ENCODE measurements at regions not wholly inside any gene's neighbourhood (a gene's known extent, or its start where the extent isn't known, plus 50 kb on each side); places are given as distances from the start of the nearest gene placed in this dataset.

DNA sequence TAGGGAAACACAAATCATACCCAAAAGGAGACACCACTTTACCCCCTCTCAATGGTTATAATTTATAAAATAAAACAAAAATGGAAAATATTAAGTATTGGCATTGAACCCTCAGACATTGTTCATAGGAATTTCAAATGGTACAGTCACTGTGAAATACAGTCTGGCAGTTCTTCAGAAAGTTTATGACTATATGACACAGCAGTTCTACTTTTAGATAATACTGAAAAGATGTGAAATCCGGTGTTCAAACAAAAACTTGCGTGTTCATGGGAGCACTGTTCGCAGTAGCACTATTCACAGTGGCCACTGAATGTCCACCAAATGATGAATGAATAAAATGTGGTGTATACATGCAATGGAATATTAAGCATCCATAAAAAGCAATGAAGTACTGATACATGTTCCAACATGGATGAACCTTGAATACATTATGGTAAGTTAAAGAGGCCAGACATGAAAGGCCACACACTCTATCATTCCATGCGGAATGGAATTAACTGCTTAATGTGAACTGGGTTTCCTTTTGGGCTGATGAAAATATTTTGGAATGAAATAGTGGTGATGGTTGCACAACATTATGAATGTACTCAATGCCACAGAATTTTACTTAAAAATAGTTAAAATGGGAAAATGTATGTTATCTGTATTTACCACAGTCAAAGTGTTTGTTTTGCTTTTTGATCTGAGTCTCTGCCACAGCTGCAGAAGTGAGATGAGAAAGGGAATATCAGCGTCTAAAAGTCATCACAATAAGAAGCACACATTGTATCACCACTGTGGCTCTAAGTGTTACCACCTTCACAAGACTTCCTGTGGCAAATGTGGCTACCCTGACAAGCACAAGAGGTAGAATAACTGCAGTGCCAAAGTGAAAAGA is 864.6 kb downstream of the SUCLG1 start:
- DNase-seq (ENCODE audit: low spot score in 2 of 2) (no peak), FAIRE-seq (no peak)

DNA sequence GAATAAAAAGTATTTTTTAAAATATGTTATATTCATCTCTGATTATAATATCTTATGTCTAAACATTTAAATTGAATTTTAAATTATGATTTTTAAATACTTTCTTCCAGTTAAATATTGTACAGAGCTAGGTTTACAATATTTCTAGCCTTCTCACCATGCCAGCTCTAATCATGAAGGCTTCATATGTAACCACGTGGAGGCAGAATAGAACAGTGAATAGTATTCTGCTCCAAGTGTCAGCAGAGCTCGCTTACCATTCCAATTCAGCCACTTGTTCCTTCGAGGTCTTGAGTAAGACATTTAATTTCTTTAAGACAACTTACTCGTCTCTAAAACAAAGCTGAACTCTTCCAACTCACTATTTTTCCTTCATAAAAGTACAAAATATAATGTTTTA is 871.8 kb downstream of the SUCLG1 start:
- peak; percentile 91 for FAIRE-seq
- no peak for DNase-seq (ENCODE audit: low spot score in 2 of 2)

DNA sequence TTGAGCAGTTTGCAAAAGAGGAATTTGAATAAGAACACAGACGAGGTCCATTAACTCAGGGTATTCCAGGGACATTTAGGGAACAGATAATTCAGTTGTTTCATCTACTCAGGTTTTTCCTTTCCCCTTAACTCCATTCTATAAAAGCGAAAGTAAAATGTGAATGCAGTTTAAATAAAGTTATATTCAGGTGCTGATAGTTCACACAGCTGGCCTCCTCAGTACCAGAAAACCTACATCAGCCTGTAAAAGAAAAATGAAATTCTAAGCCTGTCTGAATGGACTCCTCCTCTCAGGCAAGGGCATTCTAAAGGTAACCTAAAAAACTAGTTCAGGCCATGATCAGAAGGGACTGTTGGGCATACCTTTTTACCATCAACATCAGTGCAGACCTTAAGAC is 873.8 kb downstream of the SUCLG1 start:
- no peak for DNase-seq (ENCODE audit: low spot score in 2 of 2)
- no peak for FAIRE-seq

DNA sequence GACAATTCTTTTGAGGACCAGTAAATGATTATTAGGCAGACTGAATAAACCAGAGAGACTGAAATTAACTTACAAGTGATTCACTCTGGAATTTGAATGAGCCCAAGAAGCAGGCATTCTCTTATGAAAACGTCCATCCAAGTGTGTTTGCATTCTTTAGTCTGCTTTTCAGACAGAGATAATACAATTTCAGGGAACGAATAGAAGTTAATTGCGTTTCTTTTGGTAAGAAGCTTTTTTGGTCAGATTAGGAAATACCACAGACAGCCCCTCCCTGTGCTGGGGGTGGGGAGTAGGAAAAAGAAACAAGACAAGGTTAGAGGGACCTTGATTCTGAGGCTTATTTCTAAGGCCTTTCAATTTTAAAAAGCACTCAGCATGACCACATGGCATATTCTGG is 874.4 kb downstream of the SUCLG1 start:
- DNase-seq (ENCODE audit: low spot score in 2 of 2) (no peak), FAIRE-seq (no peak)

DNA sequence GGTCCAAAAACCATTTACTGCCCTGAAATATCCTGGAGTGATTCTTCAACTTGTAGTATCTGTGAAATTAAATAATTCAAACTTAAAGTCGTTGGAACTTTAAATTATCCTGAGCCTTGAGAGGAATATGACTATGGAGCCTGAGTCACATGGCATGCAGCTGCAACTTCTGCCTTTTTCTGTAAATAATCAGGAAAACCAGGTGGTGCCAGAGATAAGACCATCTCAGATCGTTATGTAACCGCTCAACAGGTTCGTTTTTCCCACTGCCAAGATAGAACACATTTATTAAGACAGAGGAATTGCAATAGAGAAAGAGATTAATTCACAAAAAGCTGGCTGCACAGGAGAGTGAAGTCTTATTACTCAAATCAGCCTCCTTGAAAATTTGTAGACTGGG is 876.5 kb downstream of the SUCLG1 start:
- FAIRE-seq (no peak), DNase-seq (ENCODE audit: low spot score in 2 of 2) (no peak)

DNA sequence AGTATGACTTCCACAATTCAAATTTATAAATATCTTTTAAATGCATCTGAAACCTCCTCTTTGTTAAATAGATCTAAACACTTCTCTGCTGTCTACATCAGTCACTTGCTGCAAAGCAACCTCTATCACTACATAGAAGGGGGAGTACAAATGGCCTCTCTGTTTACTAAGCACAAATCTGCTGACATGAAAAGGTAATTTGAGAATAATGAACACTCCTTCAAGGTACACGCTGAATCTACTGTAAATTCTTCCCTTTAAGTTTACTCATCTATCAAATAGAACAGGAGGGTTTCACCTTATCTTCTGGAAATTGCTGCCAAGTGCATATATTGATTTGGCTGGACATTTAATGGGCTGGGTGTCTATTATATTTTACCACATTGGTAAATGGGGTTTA is 879.6 kb downstream of the SUCLG1 start:
- FAIRE-seq = no peak
- no peak for DNase-seq (ENCODE audit: low spot score in 2 of 2)

DNA sequence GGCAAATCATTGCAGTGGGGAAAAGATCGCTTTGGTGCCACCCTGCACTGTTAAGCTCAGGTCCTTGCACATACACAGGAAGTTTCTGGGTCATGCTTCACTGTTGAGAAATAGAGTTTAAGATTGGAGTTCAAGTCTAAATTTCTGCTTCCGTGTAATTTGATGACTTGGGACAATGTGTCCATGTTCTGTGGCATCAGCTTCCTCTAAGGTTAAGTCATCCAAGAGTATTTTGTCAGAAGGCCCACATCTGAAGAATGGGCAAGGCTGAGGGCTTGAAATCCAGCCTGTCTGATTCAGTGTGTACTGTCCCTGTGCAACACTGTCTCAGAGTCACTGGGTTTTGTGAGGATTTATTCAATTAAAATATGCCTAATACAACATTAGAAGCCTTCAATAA is 880.7 kb downstream of the SUCLG1 start:
- FAIRE-seq = no peak
- no peak for DNase-seq (ENCODE audit: low spot score in 2 of 2)

DNA sequence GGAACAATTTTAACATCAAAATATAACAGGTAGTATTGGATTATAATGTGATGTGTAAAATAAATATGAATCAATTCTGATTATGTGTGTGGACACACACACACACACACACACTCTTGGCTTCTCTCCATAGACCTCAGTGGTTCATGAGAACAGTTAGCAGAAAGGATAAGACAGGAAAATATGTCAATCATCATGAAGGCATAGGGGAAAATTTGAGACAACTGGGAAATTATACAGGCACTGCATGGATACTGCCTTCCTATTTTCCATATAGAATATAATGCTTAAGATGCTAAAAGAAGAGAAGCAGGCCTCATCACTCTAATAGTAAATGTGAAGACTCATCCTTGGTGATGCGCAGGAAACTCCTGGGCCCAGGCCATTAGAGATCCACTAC is 884.5 kb downstream of the SUCLG1 start:
- FAIRE-seq (no peak), DNase-seq (ENCODE audit: low spot score in 2 of 2) (no peak)

DNA sequence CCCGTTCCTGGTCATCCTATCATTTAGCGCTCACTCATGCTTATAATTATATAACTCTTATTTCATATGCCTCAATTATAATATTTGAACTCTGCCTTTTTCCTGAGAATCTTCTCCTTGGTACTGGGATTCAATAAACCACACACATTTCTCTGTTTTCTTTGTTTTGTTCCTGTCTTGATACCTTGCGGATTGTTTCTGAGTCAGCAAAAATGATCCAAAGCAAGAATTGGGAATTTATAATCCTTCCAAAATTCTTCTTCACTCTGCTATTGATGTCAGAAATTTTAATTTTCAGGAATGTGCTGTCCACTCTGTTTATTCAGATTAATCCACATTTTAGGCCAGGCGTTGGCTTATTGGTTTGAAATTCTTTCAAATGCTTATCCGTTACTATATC is 886.0 kb downstream of the SUCLG1 start:
- FAIRE-seq (no peak), DNase-seq (ENCODE audit: low spot score in 2 of 2) (no peak)

DNA sequence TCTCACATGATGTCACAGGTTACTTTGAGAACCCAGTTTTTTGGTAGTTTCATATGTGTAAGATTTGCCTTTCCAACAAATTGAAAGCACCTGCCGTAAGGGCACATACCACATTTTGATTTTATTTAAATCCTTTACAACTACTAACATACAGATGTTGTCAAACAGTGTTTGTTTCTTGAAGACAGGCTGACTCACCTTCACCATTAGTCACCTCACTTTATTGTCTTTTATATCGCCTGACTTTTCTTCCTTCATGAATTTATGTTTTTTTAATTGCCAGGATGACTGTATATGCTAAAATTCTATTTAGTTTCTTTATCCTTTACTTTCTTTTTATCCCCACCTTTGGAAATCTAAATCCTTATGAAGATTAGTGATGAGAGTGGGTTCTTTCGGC is 886.7 kb downstream of the SUCLG1 start:
- FAIRE-seq = no peak
- DNase-seq (ENCODE audit: low spot score in 2 of 2) = no peak

DNA sequence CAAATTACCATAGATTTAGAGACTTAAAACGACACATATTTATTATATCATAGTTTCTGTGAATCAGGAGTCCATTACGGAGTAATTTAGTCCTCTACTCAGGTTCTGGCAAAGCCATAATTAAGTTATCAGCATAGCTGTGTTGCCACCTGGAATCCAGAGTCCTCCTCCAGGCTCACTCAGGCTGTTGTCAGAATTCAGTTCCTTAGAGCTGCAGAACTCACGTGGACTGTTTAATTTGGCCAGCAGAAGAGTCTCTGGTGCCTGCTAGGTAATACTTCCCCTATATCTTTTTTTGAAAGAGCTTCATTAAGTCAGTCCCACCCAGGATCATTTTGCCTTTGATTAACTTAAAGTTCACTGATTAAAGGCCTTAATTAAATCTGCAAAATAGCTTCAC is 891.5 kb downstream of the SUCLG1 start:
- FAIRE-seq (no peak), DNase-seq (ENCODE audit: low spot score in 2 of 2) (no peak)

DNA sequence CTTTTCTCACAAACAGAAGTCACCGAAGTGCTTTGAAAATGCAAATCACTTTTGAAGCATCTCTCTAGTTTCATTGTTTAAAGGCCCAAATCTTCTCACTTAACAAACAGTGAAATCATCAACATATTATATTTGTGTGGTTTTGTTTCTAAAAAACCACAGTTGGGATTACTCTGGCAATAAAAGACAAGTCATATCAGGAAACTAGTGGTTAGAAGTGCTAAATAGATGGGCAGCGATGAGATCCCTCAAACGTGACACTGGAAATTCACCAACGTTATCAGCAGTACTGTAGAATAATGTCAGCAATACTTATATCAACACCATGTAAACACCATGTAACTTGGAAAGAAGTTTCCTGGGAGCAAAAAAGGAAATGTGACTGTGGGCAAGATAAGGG is 893.5 kb downstream of the SUCLG1 start:
- FAIRE-seq (no peak), DNase-seq (ENCODE audit: low spot score in 2 of 2) (no peak)

DNA sequence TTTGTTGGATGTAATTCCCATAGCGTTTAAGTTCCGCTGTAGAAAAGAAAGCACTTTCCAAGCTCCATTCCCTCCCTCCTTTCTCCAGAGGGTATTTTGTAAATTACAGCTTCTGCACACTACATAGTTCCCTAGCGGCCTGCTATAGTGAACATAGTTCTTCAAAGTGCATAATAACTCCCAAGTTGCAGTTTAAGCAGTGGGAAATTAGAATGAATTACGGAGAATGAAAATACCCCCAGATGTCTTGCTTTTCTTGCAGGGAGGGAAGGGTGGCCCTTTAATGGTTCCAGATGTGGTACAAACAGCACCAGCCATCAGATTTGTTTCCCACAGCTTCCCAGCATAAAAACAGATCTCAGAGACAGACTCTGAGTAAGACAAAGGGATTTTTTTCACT is 893.9 kb downstream of the SUCLG1 start:
- FAIRE-seq (no peak), DNase-seq (ENCODE audit: low spot score in 2 of 2) (no peak)

DNA sequence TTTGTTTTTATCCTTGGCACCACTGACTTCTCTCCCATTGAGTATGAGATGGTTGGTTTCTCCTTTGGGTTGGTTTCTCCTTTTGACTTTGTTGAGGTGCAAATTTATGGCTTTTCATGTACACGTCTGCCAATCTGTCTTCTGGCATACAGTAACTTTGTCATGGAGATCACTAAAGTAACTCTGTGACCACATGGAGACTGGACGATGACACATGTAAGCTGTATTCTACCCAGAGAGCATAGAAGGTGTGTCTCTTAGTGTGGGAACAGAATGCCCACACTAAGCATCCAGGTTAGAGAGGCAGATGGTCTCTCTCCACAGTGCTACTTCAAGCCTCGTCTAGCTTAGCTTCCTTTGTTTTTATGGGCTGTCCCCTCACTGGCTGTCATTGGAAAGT is 897.5 kb downstream of the SUCLG1 start:
- DNase-seq (ENCODE audit: low spot score in 2 of 2) = no peak
- FAIRE-seq = no peak

DNA sequence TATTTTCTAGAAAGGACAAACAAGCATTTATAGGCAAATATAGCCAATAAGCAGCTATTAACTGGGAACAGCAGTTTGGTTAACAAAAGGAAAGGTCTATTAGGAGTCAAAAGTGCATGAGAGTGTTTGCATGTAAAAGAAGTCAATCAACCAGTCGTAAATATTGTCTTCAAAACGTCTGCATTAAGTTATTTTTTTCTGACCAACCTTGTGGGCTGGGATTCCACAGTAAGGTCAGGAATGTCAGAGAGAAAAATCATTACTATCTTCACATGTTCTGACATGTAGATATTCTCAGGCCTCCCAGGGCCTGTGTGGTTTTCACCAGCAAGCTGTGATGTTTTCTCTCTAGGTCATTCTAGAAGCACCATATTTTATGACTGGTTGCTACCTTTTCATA is 922.5 kb downstream of the SUCLG1 start:
- FAIRE-seq (no peak), DNase-seq (ENCODE audit: low spot score in 2 of 2) (no peak)

DNA sequence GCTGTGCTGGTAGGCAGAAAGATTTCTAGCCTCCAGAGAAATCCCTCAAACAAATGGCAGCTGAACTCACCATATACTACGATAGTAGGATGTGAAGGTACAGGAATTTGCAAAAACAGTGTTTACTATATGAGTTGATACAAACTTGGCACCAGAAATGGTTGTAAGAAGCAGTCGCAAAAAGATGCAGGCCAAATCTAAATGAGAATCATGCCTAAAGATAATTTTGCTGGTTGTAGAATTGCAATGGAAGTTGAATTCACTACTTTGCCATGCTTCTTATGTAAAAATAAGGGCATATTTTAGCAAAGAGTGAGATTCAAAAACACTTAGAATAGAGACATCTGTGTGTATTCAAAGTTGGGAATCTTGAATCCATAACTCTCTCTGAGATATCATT is 924.7 kb downstream of the SUCLG1 start:
- DNase-seq (ENCODE audit: low spot score in 2 of 2) = no peak
- FAIRE-seq = no peak

DNA sequence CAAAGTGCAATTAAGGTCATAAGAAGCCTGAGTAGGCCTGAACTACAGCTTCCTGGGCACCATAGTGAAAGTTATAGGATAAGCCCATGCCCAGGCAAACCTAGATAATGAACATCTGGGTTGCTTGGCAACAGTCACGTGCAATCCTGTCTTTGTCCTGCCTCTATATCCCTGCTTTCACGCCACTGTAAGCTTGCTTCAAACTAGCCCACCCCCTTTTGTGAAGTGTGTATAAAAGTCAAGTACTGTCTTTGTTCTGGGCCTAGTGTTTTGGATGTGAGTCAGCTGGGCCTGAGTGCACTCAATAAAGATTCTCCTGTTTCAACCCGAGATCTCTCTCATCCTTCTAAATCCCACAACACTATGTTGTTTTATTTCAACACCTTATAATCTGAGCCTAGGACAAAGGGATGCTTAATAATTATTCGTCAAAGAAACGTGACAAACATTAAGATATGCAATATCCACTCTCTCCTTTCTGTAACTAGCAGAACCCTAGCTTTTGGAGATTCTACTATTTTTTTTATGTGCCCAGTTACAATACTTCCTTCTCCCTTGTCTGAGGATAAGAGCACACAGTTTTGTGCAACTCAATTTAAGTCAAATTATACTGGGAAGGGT is 927.8 kb downstream of the SUCLG1 start:
- FAIRE-seq (no peak), DNase-seq (ENCODE audit: low spot score in 2 of 2) (no peak)

DNA sequence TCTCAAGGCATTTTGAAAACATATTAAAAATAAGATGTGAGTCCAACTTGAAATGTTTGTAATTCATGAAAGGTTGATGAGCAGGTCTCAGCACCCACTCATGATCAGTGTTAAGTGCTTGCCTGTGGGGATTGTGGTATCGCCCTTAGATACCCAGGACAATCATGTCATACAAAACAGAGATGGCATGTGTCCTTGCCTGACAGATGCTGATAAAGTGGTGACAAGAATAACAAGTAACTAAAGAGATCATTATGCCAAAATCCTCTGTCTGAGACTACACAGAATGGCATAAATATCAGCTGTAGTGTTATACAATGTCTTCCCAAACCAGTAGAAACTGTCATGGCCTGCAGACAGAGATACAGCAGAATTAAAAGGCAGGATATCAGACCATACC is 930.3 kb downstream of the SUCLG1 start:
- FAIRE-seq = no peak

DNA sequence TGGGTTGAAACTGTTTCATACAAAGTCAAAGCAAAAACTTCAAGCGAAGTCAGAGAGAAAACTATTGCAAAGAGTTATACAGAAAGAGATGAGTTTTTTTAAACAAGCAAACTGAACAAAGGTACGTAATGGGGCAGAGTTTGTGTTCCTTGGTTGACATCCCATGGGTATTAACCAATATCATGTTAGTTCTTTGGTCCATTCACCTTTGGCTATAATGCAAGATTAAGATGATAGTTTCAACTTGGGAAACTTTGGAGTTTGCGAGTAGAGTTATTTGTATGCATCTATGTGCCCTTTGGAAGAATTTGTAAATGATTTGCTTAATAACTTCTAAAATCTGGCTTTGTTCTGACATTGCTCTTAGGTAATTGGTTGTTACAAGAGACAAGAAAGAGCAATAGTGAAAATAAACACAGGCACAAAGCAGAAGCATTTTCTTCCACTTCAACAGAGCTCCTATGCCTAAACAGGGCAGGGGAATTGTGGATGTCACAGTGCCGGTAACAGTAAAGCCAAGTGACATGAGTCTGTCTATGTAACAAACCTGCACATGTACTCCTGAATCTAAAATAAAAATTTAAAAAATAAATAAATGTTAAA is 936.1 kb downstream of the SUCLG1 start:
- DNase-seq (ENCODE audit: low spot score in 2 of 2) (no peak), FAIRE-seq (no peak)

More for the DNA sequence above, 930.3 kb downstream of the SUCLG1 start:
- DNase-seq (ENCODE audit: low spot score in 2 of 2) = no peak

DNA sequence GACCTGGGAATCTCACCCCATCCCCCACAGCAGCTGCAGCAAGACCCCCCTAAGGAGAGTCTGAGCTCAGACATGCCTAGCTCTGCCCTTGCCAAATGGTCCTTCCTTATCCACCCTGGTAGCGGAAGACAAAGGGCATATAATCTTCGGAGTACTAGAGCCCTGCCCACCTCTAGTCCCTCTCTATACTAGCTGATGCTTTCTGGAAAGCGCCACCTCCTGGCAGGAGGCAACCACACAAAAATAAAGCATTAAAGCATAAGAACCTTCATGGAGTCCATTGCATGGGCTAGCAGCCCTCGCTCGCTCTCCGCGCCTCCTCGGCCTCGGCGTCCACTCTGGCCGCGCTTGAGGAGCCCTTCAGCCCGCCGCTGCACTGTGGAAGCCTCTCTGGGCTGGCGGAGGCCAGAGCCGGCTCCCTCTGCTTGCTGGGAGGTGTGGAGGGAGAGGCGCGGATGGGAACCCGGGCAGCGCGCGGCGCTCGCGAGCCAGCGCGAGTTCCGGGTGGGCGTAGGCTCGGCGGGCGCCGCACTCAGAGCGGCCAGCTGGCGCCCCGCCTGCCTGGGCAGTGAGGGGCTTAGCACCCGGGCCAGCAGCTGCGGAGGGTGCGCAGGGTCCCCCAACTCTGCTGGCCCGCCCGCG is 941.2 kb downstream of the SUCLG1 start:
- no peak for FAIRE-seq
- no peak for DNase-seq (ENCODE audit: low spot score in 2 of 2)

DNA sequence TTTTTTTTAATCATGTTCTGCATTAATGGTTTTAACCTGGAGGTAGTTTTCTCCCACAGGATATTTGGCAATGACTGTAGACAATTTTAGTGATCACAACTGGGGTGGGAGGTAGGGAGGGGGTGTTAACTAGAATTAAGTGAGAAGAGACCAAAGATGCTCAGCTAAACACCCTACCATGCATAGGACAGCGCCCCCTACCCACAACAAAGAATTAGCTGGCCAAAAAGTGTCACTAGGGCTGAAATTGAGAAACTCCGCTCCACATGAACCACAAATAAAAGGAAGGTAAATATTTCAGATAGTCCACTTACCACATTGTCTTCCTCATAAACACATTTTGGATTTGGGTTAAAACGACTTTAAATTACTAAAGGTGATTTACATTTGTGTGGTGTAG is 942.6 kb downstream of the SUCLG1 start:
- no peak for DNase-seq (ENCODE audit: low spot score in 2 of 2)

More for the DNA sequence above, 942.6 kb downstream of the SUCLG1 start:
- FAIRE-seq = no peak

Measured in frontal cortex (tissue), 3 donors.